NCI-H187 treated with DMSO at 0.1 percent for 48 hours (cell line): ENCODE measurements at regions not wholly inside any gene's neighbourhood (a gene's known extent, or its start where the extent isn't known, plus 50 kb on each side); places are given as distances from the start of the nearest gene placed in this dataset.

Experiments used
- DNase-seq: peaks from one replicate; lab custom pipeline; 2025; lab: John Stamatoyannopoulos, UW

- DNase-seq = no peak
Observed at GRCh38 chr10:15462253-15462897, 91.3 kb upstream of the FAM171A1 start.

- DNase-seq = no peak
Observed at GRCh38 chr10:15461353-15462108, 90.4 kb upstream of the FAM171A1 start.

GRCh38 chr10:15460661-15461060 is 89.6 kb upstream of the FAM171A1 start:
- no peak for DNase-seq

GRCh38 chr10:15459218-15459617 is 88.1 kb upstream of the FAM171A1 start:
- DNase-seq = no peak

- no peak for DNase-seq
Observed at GRCh38 chr10:15457382-15457781, 86.3 kb upstream of the FAM171A1 start.

- no peak for DNase-seq
Observed at GRCh38 chr10:15455456-15455855, 84.4 kb upstream of the FAM171A1 start.

GRCh38 chr10:15453926-15454325 is 82.8 kb upstream of the FAM171A1 start:
- DNase-seq = no peak

GRCh38 chr10:15453457-15453856 is 82.4 kb upstream of the FAM171A1 start:
- no peak for DNase-seq

- DNase-seq = no peak
Observed at GRCh38 chr10:15452545-15452944, 81.5 kb upstream of the FAM171A1 start.

GRCh38 chr10:15451137-15452094 is 80.3 kb upstream of the FAM171A1 start:
- DNase-seq = peak; percentile 45

- DNase-seq = no peak
Observed at GRCh38 chr10:15448598-15448997, 77.5 kb upstream of the FAM171A1 start.

GRCh38 chr10:15445006-15445390 is 73.9 kb upstream of the FAM171A1 start:
- DNase-seq = no peak

- no peak for DNase-seq
Observed at GRCh38 chr10:15444105-15445005, 73.3 kb upstream of the FAM171A1 start.

GRCh38 chr10:15442056-15442455 is 71.0 kb upstream of the FAM171A1 start:
- no peak for DNase-seq

GRCh38 chr10:15440204-15440711 is 69.2 kb upstream of the FAM171A1 start:
- no peak for DNase-seq

- DNase-seq = no peak
Observed at GRCh38 chr10:15439341-15439842, 68.3 kb upstream of the FAM171A1 start.

- DNase-seq = no peak
Observed at GRCh38 chr10:15436696-15437095, 65.6 kb upstream of the FAM171A1 start.

- DNase-seq = no peak
Observed at GRCh38 chr10:15433850-15434537, 62.9 kb upstream of the FAM171A1 start.

- no peak for DNase-seq
Observed at GRCh38 chr10:15432266-15432665, 61.2 kb upstream of the FAM171A1 start.

- DNase-seq = no peak
Observed at GRCh38 chr10:15430969-15431771, 60.1 kb upstream of the FAM171A1 start.
